ENCODE measurements at regions not wholly inside any gene's neighbourhood (a gene's known extent, or its start where the extent isn't known, plus 50 kb on each side); places are given as distances from the start of the nearest gene placed in this dataset.

- Histone ChIP-seq H3K23me2 (ENCODE audit: insufficient read length, low read depth, low read length, poor library complexity, severe bottlenecking) (no peaks in the 10 kb centered on the region), H3K18ac (ENCODE audit: insufficient read length, low read depth, low read length) (no peak overlapping the region), H3K14ac (ENCODE audit: insufficient read depth, low read length) (no peak overlapping the region), H4K20me1 (ENCODE audit: control insufficient read depth, insufficient read depth, insufficient read length) (no peaks in the 10 kb centered on the region), H3K27ac (ENCODE audit: insufficient read length, low read depth, low read length) (no peak overlapping the region), H4K8ac (replicated peaks; ENCODE audit: insufficient read length, low read depth, low read length) (no peak overlapping the region), H3K23ac (ENCODE audit: insufficient read length, low read depth, low read length) (no peak overlapping the region), H2AFZ (ENCODE audit: low read length) (no peak overlapping the region), H3K4me1 (ENCODE audit: insufficient read depth, low read length) (no peaks in the 10 kb centered on the region), H2BK12ac (ENCODE audit: insufficient read length, low read depth, low read length) (no peak overlapping the region), H2AK5ac (ENCODE audit: insufficient read length, low read length) (no peak overlapping the region), H2BK20ac (ENCODE audit: low read depth, low read length, poor library complexity, severe bottlenecking) (no peak overlapping the region), H3K56ac (ENCODE audit: insufficient read length, low read depth, low read length) (no peak overlapping the region), H2BK120ac (ENCODE audit: low read depth, low read length, poor library complexity, severe bottlenecking) (no peak overlapping the region), H3K27me3 (ENCODE audit: insufficient read depth, low read length) (no peaks in the 10 kb centered on the region), H3T11ph (ENCODE audit: low read length) (no peak overlapping the region), H3K79me1 (ENCODE audit: insufficient read depth, low read depth, low read length, poor library complexity, severe bottlenecking) (no peaks in the 10 kb centered on the region), H3K4ac (ENCODE audit: low read depth, low read length) (no peak overlapping the region), H2BK5ac (ENCODE audit: insufficient read length, low read length) (no peak overlapping the region), H3K9ac (ENCODE audit: extremely low read depth, insufficient read length, low read length) (no peak overlapping the region), H4K91ac (ENCODE audit: insufficient read length, low read depth, low read length) (no peak overlapping the region), H4K5ac (ENCODE audit: insufficient read length, low read depth, low read length) (no peak overlapping the region), H3K79me2 (ENCODE audit: insufficient read depth, low read length) (no peaks in the 10 kb centered on the region), H2BK15ac (ENCODE audit: low read depth, low read length) (no peak overlapping the region), H3K9me3 (ENCODE audit: control insufficient read depth, low read depth, low read length) (no peaks in the 10 kb centered on the region), H3K4me2 (ENCODE audit: insufficient read depth, insufficient read length, low read length) (no peak overlapping the region)
- TF ChIP-seq, protein P1, sequence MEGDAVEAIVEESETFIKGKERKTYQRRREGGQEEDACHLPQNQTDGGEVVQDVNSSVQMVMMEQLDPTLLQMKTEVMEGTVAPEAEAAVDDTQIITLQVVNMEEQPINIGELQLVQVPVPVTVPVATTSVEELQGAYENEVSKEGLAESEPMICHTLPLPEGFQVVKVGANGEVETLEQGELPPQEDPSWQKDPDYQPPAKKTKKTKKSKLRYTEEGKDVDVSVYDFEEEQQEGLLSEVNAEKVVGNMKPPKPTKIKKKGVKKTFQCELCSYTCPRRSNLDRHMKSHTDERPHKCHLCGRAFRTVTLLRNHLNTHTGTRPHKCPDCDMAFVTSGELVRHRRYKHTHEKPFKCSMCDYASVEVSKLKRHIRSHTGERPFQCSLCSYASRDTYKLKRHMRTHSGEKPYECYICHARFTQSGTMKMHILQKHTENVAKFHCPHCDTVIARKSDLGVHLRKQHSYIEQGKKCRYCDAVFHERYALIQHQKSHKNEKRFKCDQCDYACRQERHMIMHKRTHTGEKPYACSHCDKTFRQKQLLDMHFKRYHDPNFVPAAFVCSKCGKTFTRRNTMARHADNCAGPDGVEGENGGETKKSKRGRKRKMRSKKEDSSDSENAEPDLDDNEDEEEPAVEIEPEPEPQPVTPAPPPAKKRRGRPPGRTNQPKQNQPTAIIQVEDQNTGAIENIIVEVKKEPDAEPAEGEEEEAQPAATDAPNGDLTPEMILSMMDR (conservative IDR thresholded peaks at IDR 0.05) = no peak
- Mint-ChIP-seq H3K9me3 (no peaks in the 10 kb centered on the region; a peak in 1 of 5 replicates), H3K27me3 (ENCODE audit: low read depth) (no peaks in the 10 kb centered on the region; the same call in 1 of the 2 replicates), H3K4me1 (no peaks in the 10 kb centered on the region), H3K27ac (no peak overlapping the region), H3K36me3 (ENCODE audit: insufficient read depth in 1 of 3, low read depth in 3 of 3) (no peaks in the 10 kb centered on the region; a peak in 1 of 7 replicates), H3K4me3 (no peak overlapping the region)
- no CpG with 5 or more reads among the region's 4 CpGs for WGBS (ENCODE audit: extremely low coverage, insufficient read length, low lambda C conversion rate)
- no peak for DNase-seq
Measured at GRCh38 chr18:73924307-73924706, 223.3 kb downstream of the FBXO15 start.

Data from H9 (cell line).